ENCODE measurements at regions not wholly inside any gene's neighbourhood (a gene's known extent, or its start where the extent isn't known, plus 50 kb on each side); places are given as distances from the start of the nearest gene placed in this dataset.

DNA sequence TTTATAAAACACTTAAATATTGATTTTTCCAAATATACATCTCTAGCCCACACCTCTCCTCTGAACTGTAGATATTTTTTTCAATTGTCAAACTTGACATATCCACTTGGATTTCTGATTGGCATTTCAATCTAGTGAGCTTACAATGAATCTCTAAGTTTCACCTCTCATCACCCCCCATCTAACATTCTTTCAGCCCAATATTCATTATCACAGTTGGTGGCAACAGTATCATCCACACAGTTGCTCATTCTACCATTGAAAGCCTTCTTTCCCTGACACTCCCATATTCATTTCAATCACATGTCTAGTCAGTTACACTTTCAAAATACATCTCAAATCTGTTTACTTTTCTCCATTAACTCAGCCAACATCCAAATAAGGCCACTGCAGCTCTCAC lies 385.2 kb downstream of the PCDH20 start:
- ATAC-seq (no peak), DNase-seq (no peak)

DNA sequence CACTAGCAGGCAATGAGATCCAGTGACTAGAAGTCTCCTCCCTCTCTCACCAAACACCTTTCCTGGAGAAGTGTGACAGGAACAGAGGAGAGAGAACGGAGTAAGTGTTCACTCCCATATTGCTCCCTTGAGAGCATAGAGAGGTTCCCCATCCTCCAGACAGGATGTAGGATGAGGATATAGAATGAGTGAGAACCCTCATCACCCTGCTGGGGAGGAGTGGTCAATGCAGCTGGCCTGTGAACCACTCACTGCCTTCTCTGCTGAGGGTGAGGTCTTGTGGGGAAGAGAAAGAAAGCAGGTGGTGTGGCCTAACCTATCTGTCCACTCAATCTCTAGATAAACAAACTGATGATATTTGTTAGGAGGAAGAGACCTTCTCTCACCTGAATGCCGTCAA lies 386.6 kb downstream of the PCDH20 start:
- DNase-seq: no peak
- ATAC-seq: no peak

GRCh38 chr13:61024046-61024445 lies 391.6 kb downstream of the PCDH20 start:
- DNase-seq: no peak
- no peak for ATAC-seq

- ATAC-seq (no peak), DNase-seq (no peak)
These were observed 393.8 kb downstream of the PCDH20 start for GRCh38 chr13:61021838-61022237.

DNA sequence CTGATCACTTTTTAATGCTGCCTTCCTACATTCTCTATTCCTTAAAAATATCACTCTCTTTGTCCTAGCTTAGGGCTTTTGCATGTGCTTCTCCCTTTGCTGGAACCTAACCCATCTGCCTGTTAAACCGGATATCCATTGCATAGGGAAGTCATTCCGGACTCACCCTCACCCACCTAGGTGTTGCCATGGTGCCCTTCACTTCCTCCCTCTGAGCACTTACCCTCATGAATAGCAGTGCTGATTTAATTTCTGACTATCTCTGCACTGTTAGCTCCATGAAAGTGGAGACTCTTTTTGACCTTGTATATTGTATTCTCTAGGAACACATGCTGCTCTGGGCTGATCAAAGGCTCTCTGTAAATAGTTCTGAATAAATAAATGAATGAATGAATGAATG lies 401.9 kb downstream of the PCDH20 start:
- DNase-seq (no peak), ATAC-seq (no peak)

DNA sequence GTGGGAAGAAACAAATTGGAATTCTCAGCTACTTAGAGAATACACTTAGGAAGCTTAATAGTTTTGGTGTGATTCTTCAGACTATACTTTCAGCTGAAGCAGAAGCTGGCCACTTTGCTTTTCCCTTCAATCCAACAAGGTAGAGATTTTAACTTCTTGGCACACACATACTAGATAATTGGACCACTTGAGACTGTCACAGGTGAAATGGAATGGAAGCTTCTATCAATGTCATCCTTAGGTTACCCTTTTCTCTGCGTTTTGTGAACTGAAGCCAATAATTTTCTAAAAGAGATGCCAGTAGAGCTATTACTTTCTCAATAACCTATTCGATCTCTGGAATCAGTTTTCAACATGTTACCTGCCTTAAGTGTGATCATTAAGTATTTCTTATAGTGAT lies 405.3 kb downstream of the PCDH20 start:
- ATAC-seq: no peak
- DNase-seq: no peak

- DNase-seq (no peak), ATAC-seq (no peak)
These were observed 413.0 kb downstream of the PCDH20 start for GRCh38 chr13:61002686-61003085.

DNA sequence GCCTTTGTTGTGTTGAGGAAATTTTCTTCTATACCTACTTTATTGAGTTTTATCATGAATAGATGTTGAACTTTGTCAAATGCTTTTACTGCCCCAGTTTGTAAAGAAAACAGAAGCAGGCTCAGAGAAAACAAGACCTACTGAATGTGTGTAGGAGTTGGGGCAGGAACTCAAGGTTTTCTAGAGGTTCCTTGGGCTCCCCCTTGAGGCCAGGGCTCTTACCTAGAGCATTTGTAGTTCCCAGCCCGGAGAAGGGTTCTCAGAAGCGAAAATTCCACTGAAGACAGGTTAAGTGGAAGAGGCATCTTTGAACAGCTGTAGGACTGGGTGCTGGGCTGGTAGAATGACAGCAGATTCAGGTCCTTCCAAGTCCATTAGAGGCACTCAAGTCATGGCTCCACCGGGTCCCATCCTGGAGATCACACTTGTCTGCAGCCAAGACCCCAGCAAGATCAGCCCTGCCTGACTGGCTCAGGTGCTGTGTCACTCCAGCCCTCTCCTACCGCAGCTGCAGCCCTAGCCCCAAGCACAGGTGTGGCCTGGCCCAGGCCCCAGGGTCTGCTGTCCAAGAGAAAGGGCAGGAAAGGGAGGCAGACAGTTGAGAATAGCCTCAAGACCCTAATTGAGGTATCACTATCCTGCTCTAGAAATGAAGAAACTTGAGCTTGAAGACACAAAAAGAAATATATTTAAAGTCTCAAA lies 425.5 kb downstream of the PCDH20 start:
- ATAC-seq: no peak
- DNase-seq: no peak

GRCh38 chr13:60986301-60986700 lies 429.3 kb downstream of the PCDH20 start:
- DNase-seq (no peak), ATAC-seq (no peak)

DNA sequence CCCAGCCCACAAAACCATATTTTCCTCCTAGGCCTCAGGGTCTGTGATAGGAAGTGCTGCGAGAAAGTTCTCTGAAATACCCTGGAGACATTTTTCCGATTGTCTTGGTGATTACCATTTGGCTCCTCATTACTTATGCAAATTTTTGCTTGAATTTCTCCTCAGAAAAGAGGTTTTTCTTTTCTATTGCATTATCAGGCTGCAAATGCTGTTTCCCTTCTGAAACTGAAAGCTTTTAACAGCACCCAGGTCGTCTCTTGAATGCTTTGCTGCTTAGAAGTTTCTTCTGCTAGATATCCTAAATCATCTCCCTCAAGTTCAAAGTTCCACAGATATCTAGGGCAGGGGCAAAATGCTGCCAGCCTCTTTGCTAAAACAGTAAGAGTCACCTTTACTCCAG lies 434.2 kb downstream of the PCDH20 start:
- no peak for ATAC-seq
- no peak for DNase-seq

GRCh38 chr13:60976367-60976766 lies 439.3 kb downstream of the PCDH20 start:
- ATAC-seq: no peak
- DNase-seq: no peak

GRCh38 chr13:60974296-60974695 lies 441.4 kb downstream of the PCDH20 start:
- ATAC-seq: no peak
- no peak for DNase-seq

GRCh38 chr13:60973529-60973928 lies 442.1 kb downstream of the PCDH20 start:
- DNase-seq: no peak
- no peak for ATAC-seq

DNA sequence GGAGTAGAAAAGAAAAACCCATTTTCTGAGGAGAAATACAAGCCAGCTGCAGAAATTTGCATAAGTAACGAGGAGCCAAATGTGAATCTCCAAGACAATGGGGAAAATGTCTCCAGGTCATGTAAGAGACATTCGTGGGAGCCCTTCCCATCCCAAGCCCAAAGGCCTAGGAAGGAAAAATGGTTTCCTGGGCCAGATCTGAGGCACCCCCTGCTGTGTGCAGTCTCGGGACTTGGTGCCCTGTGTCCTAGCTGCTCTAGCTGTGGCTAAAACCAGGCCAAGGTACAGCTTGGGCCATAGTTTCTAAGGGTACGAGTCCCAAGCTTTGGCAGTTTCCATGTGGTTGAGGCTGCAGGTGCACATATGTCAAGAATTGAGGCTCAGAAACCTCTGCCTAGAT lies 444.9 kb downstream of the PCDH20 start:
- no peak for DNase-seq
- no peak for ATAC-seq

GRCh38 chr13:60969656-60970055 lies 446.0 kb downstream of the PCDH20 start:
- no peak for ATAC-seq
- DNase-seq: no peak

DNA sequence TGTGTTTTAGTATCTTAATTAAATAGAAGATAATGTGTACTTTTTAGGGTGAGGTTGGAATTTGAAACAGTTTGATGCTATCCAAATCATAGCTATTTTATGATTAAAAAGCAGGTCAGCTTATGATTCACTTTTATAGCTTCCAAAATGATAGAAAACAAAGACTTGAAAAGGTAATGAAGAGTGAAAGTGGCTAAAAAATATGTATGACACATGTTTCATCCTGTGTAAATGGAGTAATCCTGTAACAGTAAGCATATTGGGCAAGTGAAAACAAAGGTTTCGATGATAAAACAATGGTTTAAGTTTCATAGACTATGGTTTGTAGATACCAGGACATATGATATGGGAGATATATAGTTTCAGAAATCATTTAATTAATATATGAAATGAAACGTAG lies 456.2 kb downstream of the PCDH20 start:
- no peak for DNase-seq
- ATAC-seq: no peak

DNA sequence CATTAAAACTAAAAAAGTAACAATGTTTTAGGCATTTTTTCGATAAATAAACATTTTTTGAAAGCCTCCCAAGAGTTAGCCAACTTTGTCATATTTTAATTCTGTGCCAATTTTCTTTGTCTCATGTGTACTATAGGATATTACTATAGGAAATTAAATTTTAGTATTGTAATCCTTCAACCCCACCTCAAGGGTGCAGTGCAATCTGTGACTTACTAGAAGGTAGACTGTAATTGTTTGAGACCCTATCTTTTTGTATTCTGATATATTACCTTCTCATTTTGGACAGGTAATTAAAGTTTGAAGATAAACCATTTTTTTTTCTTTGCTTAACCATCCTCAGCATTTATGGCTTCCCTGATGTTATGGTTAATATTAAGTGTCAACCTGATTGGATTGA lies 457.8 kb downstream of the PCDH20 start:
- ATAC-seq (no peak), DNase-seq (no peak)

DNA sequence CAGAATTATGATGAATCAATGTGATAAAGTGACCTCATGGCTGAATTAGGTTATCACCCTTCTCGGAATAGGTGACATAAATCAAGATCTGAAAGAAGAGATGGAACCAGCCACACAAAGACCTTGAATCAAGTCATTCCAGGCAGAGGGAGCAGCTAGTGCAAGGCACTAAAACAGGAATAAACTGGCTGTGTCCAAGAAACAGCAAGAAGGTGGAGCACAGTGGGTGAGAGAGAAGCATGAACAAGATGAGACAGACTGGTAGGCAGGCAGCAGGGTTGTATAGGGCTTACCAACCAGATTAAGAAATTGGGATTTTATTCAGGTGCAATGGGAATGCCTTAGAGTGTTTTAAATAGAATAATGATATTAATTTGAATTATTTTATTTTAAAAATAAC lies 470.3 kb downstream of the PCDH20 start:
- ATAC-seq (no peak), DNase-seq (no peak)

DNA sequence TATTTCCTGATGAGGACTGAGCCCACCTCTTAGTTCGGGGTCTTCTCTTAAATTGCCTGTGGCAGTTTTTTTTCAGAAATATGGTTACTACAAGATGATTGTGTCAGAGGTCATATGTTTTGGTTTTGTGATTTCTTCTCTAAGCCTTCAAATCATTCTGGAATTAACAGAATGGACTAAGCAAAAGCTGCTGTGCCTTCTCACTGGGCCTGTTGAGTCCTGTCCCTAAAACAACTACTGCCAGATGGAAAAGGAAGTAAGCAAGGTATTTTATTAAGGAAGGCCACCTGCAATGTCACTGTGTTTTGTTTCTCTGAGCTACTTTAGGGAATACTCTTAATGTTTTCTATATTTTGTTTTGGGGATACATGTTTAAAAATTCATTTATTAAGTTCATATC lies 470.8 kb downstream of the PCDH20 start:
- no peak for ATAC-seq

DNA sequence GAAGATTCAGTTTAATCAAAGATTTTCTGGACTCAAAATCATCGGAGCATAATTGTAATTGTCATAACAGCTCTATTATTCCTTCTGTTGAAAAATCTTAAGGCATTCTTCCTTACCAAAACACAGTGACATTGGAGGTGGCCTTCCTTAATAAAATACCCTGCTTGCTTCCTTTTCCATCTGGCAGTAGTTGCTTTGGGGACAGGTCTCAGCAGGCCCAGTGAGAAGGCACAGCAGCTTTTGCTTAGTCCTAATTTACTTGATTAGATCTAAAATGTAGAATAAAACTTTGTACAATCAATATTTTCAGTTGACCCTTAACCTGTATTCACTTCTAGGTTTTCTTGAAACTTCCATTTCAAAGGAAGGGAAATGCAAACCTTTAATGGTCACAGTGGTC lies 471.6 kb downstream of the PCDH20 start:
- DNase-seq: no peak
- ATAC-seq: no peak

More for the DNA sequence above, 470.8 kb downstream of the PCDH20 start:
- no peak for DNase-seq

DNA sequence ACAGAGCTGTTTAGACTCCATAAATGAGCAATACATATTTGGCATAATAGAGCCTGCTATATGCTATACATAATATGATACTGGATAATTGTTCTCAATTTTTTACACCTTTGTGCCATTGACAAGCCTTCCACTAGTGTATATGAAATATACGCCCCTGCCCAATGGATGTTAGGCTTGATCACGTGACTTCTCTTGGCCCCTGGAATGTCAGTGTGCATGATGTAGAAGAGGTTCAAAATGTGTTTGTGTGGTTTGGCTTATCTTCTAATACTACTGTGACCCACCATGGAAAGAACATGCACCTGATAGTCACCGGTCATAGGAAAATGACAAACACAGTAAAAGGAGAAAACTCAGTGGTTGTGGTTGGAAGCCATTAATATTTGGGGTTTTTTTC lies 479.4 kb downstream of the PCDH20 start:
- DNase-seq (no peak), ATAC-seq (no peak)

DNA sequence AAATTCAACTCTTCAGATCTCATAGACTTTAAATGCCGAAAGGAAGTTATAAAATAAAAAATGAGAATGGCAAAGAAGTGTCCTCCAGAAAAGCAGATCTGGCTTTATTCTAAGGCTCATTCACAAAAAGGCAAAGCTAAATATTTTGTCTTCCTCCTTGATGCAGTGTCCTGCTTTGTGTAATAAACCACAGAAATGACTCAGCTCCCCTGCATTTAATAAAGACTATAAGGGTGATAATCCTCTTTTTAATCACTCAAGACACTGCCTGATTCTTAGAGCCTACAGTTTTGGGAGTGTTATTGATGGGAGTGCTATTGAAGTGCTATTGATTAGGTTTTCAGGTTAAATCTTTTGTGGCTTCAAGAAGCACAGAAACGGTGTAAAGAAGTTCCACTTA lies 482.0 kb downstream of the PCDH20 start:
- ATAC-seq: no peak
- no peak for DNase-seq

GRCh38 chr13:60931858-60932546 lies 483.6 kb downstream of the PCDH20 start:
- DNase-seq: no peak
- ATAC-seq: no peak

DNA sequence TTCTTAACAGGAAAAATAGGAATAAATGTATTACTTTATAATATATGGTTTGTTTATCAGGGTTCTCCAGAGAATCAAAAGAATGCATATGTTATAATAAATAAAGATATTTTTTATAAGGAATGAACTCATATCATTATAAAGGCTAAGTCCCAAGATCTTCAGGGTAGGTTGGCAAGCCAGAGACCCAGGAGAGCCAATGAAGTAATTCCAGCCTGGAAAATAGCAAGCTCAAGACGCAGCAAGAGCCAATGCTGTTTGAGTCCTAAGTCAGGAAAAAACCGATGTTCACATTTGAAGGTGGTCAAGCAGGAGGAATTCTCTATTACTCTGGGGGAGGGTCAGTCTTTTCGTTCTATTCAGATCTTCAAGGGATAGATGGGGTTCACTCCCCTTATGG lies 490.0 kb downstream of the PCDH20 start:
- ATAC-seq (no peak), DNase-seq (no peak)
